Osteoblast (primary cell): ENCODE measurements at regions not wholly inside any gene's neighbourhood (a gene's known extent, or its start where the extent isn't known, plus 50 kb on each side); places are given as distances from the start of the nearest gene placed in this dataset.

ENCODE experiments used
- DNase-seq: peaks from one replicate; pipeline ENCODE4 v3.0.0; 2011; ENCODE audit warnings: low spot score, mixed read lengths; ENCODE audit not compliant: insufficient read length; ENCODE audit errors: missing footprints
- H2AFZ ChIP-seq: 2 replicates; pipeline ENCODE4 v1.6.0; 2011; ENCODE audit warnings: mild to moderate bottlenecking, low read length
- H3K27ac ChIP-seq: 2 replicates; pipeline ENCODE4 v1.5.1; 2011; ENCODE audit warnings: mild to moderate bottlenecking, low read depth, low read length, moderate library complexity
- H3K27me3 ChIP-seq: 2 replicates; pipeline ENCODE4 v1.6.0; 2012; ENCODE audit warnings: mild to moderate bottlenecking, control low read depth, inconsistent platforms, low read length, moderate library complexity; ENCODE audit not compliant: insufficient read depth
- H3K36me3 ChIP-seq: 2 replicates; pipeline ENCODE4 v1.5.1; 2011; ENCODE audit warnings: mild to moderate bottlenecking, low read length, control low read depth, moderate library complexity; ENCODE audit not compliant: insufficient read depth
- H3K4me1 ChIP-seq: 2 replicates; pipeline ENCODE4 v1.5.1; 2011; ENCODE audit warnings: mild to moderate bottlenecking, low read length, control low read depth, moderate library complexity; ENCODE audit not compliant: insufficient read depth
- H3K4me2 ChIP-seq: 2 replicates; pipeline ENCODE4 v1.6.0; 2011; ENCODE audit warnings: mild to moderate bottlenecking, low read length; ENCODE audit not compliant: insufficient read depth
- H3K4me3 ChIP-seq: fragments of 200-600 bp; sonication (generic); 3 replicates; pipeline ENCODE4 v1.5.1; 2012; ENCODE audit warnings: mild to moderate bottlenecking, low read length, inconsistent platforms; ENCODE audit not compliant: insufficient read depth
- H3K79me2 ChIP-seq: 2 replicates; pipeline ENCODE4 v1.6.0; 2012; ENCODE audit warnings: mild to moderate bottlenecking, low read length, control low read depth, inconsistent platforms; ENCODE audit not compliant: insufficient read depth
- H3K9me3 ChIP-seq: 2 replicates; pipeline ENCODE4 v1.5.1; 2011; ENCODE audit warnings: low read depth, low read length, control low read depth
- H4K20me1 ChIP-seq: 2 replicates; pipeline ENCODE4 v1.6.0; 2012; ENCODE audit warnings: mild to moderate bottlenecking, low read length, control low read depth; ENCODE audit not compliant: insufficient read depth
- CTCF ChIP-seq: IDR thresholded peaks from 2 replicates; pipeline ENCODE4 v1.5.1; 2011; ENCODE audit warnings: mild to moderate bottlenecking, low read depth, low read length, moderate library complexity; ENCODE audit errors: extremely low read depth

DNA sequence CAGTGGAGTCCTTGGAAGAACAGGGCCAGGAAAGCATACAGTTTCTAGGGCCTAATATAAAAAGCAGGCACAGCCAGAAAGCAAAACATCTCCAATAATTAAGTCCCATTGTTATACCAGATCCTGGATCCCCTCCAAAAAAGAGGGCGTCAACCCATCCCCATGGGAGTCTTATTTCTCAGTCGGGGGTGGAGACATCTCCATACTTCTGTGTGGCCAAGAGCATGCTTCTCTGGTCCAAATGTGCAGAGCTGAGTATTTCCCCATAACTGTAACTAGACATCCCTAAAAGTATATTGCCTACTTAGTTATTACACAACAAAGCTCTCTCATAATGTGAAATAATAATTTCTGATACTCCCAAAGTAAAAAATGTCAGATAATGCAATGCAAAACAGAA, 104.2 kb upstream of the SOX13 start:
- no peaks in the 10 kb centered on the region for H3K27me3 ChIP-seq
- H3K4me2 ChIP-seq: no peak overlapping the region
- H3K36me3 ChIP-seq: no peaks in the 10 kb centered on the region
- peaks cover 6% of the 10 kb centered on the region for H3K9me3 ChIP-seq
- no peaks in the 10 kb centered on the region for H3K4me1 ChIP-seq
- no peak for TF ChIP-seq CTCF
- no peak overlapping the region for H3K27ac ChIP-seq
- no peak for DNase-seq
- H4K20me1 ChIP-seq: no peaks in the 10 kb centered on the region
- no peaks in the 10 kb centered on the region for H3K79me2 ChIP-seq
- H3K4me3 ChIP-seq: no peak overlapping the region
- H2AFZ ChIP-seq: no peak overlapping the region

DNA sequence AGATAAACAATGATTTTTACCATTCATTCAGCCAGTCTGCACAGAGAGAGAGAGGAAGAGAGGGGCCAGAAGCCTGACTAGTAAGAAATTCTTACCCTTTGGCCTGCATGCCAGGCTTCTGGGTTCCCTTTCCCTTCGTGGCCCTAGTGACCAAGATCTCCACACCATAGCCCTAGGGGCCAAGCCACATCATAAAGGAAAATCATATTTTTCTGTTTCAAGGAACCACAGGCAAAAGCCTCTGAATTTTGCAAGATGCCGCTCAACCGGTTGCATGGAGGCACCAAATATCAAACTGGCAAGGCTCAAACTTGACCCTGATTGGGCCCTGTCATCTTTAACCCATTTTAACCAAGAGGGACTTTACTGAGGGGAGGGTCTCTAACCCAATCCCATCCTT, 103.1 kb upstream of the SOX13 start:
- H4K20me1 ChIP-seq: no peaks in the 10 kb centered on the region
- H3K27ac ChIP-seq: no peak overlapping the region
- H3K9me3 ChIP-seq: peaks cover 2% of the 10 kb centered on the region
- H3K27me3 ChIP-seq: no peaks in the 10 kb centered on the region
- H3K4me1 ChIP-seq: no peaks in the 10 kb centered on the region
- H3K4me3 ChIP-seq: no peak overlapping the region
- no peaks in the 10 kb centered on the region for H3K79me2 ChIP-seq
- H2AFZ ChIP-seq: no peak overlapping the region
- no peaks in the 10 kb centered on the region for H3K36me3 ChIP-seq
- H3K4me2 ChIP-seq: no peak overlapping the region
- TF ChIP-seq CTCF: no peak
- DNase-seq: no peak

DNA sequence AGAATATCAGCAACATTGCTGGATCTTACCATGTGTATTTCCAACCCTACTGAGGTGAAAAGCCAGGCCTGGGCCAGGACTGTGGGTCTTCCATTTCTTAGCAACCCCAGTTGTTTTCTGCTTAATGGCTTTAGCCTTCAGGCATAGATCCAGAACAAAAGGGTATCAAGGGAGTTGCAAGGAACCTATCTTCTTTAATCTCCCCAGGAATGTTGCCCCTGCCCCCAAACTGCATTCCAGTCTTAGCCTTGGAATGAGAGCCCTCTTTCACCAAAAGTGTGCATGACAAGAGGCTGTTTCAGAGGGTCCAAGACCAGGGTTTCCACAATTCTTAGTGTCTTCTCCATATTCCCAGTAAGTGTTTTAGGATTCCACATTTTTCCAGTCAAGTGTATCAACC, 87.9 kb upstream of the SOX13 start:
- Histone ChIP-seq H3K4me3 (no peak overlapping the region), H3K27me3 (peaks cover 3% of the 10 kb centered on the region), H4K20me1 (no peaks in the 10 kb centered on the region), H2AFZ (no peak overlapping the region), H3K9me3 (no peaks in the 10 kb centered on the region), H3K27ac (no peak overlapping the region), H3K36me3 (no peaks in the 10 kb centered on the region), H3K4me1 (no peaks in the 10 kb centered on the region), H3K4me2 (no peak overlapping the region), H3K79me2 (no peaks in the 10 kb centered on the region)
- no peak for TF ChIP-seq CTCF
- no peak for DNase-seq

DNA sequence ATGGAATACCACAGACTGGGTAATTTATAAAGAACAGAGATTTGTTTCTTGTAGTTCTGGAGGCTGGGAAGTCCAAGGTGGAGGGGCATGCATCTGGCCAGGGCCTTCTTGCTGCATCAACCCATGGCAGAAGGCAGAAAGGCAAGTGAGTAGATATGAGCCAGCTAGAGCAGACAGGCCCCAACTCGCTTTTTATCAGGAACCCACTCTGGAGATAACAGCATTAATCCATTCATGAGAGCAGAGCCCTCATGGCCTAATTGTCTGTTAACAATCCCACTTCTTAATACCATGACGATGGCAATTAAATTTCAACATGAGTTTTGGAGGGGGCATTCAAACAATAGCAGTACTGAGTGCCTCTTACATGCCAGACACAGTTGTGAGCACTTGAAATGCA, 87.2 kb upstream of the SOX13 start:
- H3K4me1 ChIP-seq: no peaks in the 10 kb centered on the region
- no peak overlapping the region for H3K4me3 ChIP-seq
- H3K4me2 ChIP-seq: no peak overlapping the region
- no peaks in the 10 kb centered on the region for H4K20me1 ChIP-seq
- TF ChIP-seq CTCF: no peak
- H3K9me3 ChIP-seq: no peaks in the 10 kb centered on the region
- H3K79me2 ChIP-seq: no peaks in the 10 kb centered on the region
- H3K36me3 ChIP-seq: no peaks in the 10 kb centered on the region
- H3K27ac ChIP-seq: no peak overlapping the region
- DNase-seq: no peak
- peaks cover 3% of the 10 kb centered on the region for H3K27me3 ChIP-seq
- no peak overlapping the region for H2AFZ ChIP-seq
